Stomach (tissue), 8 donors: ENCODE measurements at regions not wholly inside any gene's neighbourhood (a gene's known extent, or its start where the extent isn't known, plus 50 kb on each side); places are given as distances from the start of the nearest gene placed in this dataset.

ENCODE experiments used
- DNase-seq, 2 donors: peaks; one replicate each; pipeline versions ENCODE4 v3.0.0 to v3.0.0-alpha.2; 2013 to 2019
- H3K27ac ChIP-seq, 5 donors: fragments of 200-600 bp in 4 of 5; sonication (generic) in 4 of 5; one replicate each; pipeline ENCODE4 v1.5.1; 2013 to 2019; ENCODE audit warnings: mild to moderate bottlenecking in 1 of 5, moderate library complexity in 1 of 5
- H3K27me3 ChIP-seq, 3 donors: fragments of 200-600 bp; sonication (generic); one replicate each; pipeline ENCODE4 v1.5.1; 2017 to 2019; ENCODE audit warnings: mixed run types in 1 of 3
- H3K36me3 ChIP-seq, 4 donors: fragments of 200-600 bp; sonication (generic); 1 replicate in 3 of 4; 2 replicates in 1 of 4; pipeline ENCODE4 v1.5.1; 2016 to 2019
- H3K4me1 ChIP-seq, 4 donors: fragments of 200-600 bp; sonication (generic); one replicate each; pipeline ENCODE4 v1.5.1; 2016 to 2019
- H3K4me3 ChIP-seq, 4 donors: fragments of 200-600 bp; sonication (generic) in 3 of 4; one replicate each; pipeline ENCODE4 v1.5.1; 2016 to 2019; ENCODE audit warnings: mild to moderate bottlenecking in 1 of 4
- H3K9me3 ChIP-seq, 4 donors: fragments of 200-600 bp; sonication (generic); one replicate each; pipeline ENCODE4 v1.5.1; 2016 to 2019
- EP300 ChIP-seq: sonication (generic); formaldehyde crosslinking; IDR thresholded peaks from one replicate; pipeline ENCODE4 v1.6.1; 2017; ENCODE audit warnings: antibody characterized with exemption
- POLR2A ChIP-seq, 4 donors: fragments of 450-650 bp; IDR thresholded peaks; one replicate each; pipeline ENCODE4 v1.6.1; 2016; ENCODE audit warnings: antibody characterized with exemption in 4 of 4, control low read depth in 2 of 4, mild to moderate bottlenecking in 1 of 4, moderate library complexity in 1 of 4
- POLR2AphosphoS5 ChIP-seq, 3 donors: sonication (generic); formaldehyde crosslinking; IDR thresholded peaks; one replicate each; pipeline ENCODE4 v1.6.1; 2016; ENCODE audit warnings: antibody characterized with exemption in 3 of 3
- WGBS, 5 donors: extraction: QIAGEN DNeasy Blood & Tissue Kit in 3 of 5; methylation state at CpG; one replicate each; pipeline versions ENCODE4 v1.1.5 to v1.1.7; 2013 to 2018; 5-methylcytosine and 5-hydroxymethylcytosine counted together
- intact Hi-C: fragments of 100-400 bp; cut with DNase I; formaldehyde crosslinking; loops from one replicate; pipeline ENCODE4 v1.15.1; 2023; ENCODE audit warnings: low total_unique reads
- TF ChIP-seq, protein P1 (sequence below), 7 experiments: fragments of 450-650 bp in 4 of 7; fragments of 200-600 bp in 3 of 7; sonication (generic) in 3 of 7; IDR thresholded peaks; one replicate each; pipeline ENCODE4 v1.5.1; 2016 to 2019; ENCODE audit warnings: antibody characterized with exemption in 7 of 7, control low read depth in 2 of 7, mild to moderate bottlenecking in 1 of 7
- donor health status: healthy with polysubstance abuse.
- donor health status: Bipolar disorder and iron deficiency.
- donor health status: healthy.

- TF ChIP-seq POLR2AphosphoS5 (IDR thresholded peaks at IDR 0.05) (no peak), EP300 (no peak), POLR2A (IDR thresholded peaks at IDR 0.05) (no peak)
- TF ChIP-seq, protein P1, sequence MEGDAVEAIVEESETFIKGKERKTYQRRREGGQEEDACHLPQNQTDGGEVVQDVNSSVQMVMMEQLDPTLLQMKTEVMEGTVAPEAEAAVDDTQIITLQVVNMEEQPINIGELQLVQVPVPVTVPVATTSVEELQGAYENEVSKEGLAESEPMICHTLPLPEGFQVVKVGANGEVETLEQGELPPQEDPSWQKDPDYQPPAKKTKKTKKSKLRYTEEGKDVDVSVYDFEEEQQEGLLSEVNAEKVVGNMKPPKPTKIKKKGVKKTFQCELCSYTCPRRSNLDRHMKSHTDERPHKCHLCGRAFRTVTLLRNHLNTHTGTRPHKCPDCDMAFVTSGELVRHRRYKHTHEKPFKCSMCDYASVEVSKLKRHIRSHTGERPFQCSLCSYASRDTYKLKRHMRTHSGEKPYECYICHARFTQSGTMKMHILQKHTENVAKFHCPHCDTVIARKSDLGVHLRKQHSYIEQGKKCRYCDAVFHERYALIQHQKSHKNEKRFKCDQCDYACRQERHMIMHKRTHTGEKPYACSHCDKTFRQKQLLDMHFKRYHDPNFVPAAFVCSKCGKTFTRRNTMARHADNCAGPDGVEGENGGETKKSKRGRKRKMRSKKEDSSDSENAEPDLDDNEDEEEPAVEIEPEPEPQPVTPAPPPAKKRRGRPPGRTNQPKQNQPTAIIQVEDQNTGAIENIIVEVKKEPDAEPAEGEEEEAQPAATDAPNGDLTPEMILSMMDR (IDR thresholded peaks at IDR 0.05): no peak
- no peaks in the 10 kb centered on the region for H3K36me3 ChIP-seq
- no peak overlapping the region for H3K4me3 ChIP-seq
- intact Hi-C loops: no loop called here
- no peaks in the 10 kb centered on the region for H3K4me1 ChIP-seq
- WGBS, 5 donors: 40 to 67% (median 58%) methylated on average over 1 of the region's 1 CpG
- H3K27ac ChIP-seq: no peak overlapping the region
- H3K27me3 ChIP-seq: no peaks in the 10 kb centered on the region
- no peaks in the 10 kb centered on the region for H3K9me3 ChIP-seq
- DNase-seq: no peak
Observed at GRCh38 chr3:148093753-148094152, 604.0 kb upstream of the AGTR1 start.

DNA sequence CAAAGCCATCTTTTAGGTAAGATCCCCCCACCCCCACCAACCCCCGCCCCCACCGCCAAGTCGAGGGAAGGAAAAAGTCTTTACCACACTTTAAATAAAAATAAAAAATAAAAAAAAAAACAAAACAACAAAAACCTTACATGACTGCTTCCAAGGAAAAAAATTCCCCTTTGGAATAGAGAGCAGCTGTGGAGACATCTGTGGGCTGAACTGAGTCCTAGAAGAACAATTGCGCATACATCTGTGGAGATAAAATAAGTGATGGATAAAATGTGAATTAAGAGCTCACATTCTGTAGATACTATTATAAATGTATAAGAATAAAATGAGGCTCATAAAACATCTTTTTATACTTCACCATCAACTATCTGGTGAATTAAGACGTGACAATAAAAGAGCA is 601.7 kb upstream of the AGTR1 start:
- H3K27ac ChIP-seq: no peak overlapping the region
- H3K36me3 ChIP-seq: no peaks in the 10 kb centered on the region
- no peaks in the 10 kb centered on the region for H3K27me3 ChIP-seq
- H3K9me3 ChIP-seq: no peaks in the 10 kb centered on the region
- no peaks in the 10 kb centered on the region for H3K4me1 ChIP-seq
- intact Hi-C loops: no loop called here
- TF ChIP-seq, protein P1 (IDR thresholded peaks at IDR 0.05): no peak
- TF ChIP-seq POLR2A (IDR thresholded peaks at IDR 0.05): no peak
- TF ChIP-seq POLR2AphosphoS5 (IDR thresholded peaks at IDR 0.05): no peak
- no peak for TF ChIP-seq EP300
- no peak overlapping the region for H3K4me3 ChIP-seq
- DNase-seq: no peak
- 63 to 80% (median 74%) methylated on average over 5 of the region's 5 CpGs for WGBS, 5 donors

- DNase-seq: no peak
- Histone ChIP-seq H3K4me3 (no peak overlapping the region), H3K36me3 (no peaks in the 10 kb centered on the region), H3K9me3 (no peaks in the 10 kb centered on the region), H3K4me1 (no peaks in the 10 kb centered on the region), H3K27ac (no peak overlapping the region), H3K27me3 (no peaks in the 10 kb centered on the region)
- intact Hi-C loops: no loop called here
- no peak for TF ChIP-seq EP300
- no peak for TF ChIP-seq POLR2A (IDR thresholded peaks at IDR 0.05)
- TF ChIP-seq POLR2AphosphoS5 (IDR thresholded peaks at IDR 0.05): no peak
- TF ChIP-seq, protein P1 (IDR thresholded peaks at IDR 0.05): no peak
Observed at GRCh38 chr3:148100476-148100875, 597.2 kb upstream of the AGTR1 start.

DNA sequence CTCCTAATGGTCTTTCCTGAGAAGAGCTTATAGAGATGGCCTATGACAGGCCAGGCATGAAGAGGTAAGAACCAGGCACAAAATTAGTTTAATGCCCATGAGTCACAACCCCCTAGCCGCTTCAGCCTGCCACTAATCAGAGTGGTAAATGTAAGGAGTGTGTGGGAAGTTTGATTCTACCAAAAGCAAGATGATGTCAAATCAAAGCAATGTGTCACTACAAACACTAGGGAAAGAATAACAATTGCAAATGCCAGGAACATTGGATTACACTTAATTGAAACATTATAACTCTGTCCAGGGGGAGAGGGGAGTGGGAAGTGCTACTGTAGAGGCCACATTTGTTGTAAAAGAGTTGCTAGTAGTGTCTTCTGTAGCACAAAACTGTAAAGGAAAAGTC is 596.6 kb upstream of the AGTR1 start:
- intact Hi-C loops: no loop called here
- DNase-seq: no peak
- TF ChIP-seq POLR2A (IDR thresholded peaks at IDR 0.05): no peak
- TF ChIP-seq, protein P1 (IDR thresholded peaks at IDR 0.05): no peak
- TF ChIP-seq POLR2AphosphoS5 (IDR thresholded peaks at IDR 0.05): no peak
- TF ChIP-seq EP300: no peak

GRCh38 chr3:148102156-148102555 is 595.5 kb upstream of the AGTR1 start:
- TF ChIP-seq EP300: no peak
- TF ChIP-seq, protein P1 (IDR thresholded peaks at IDR 0.05): no peak
- no peak for TF ChIP-seq POLR2AphosphoS5 (IDR thresholded peaks at IDR 0.05)
- no peak for TF ChIP-seq POLR2A (IDR thresholded peaks at IDR 0.05)
- H3K9me3 ChIP-seq: no peaks in the 10 kb centered on the region
- WGBS, 5 donors: 94 to 100% (median 100%) methylated on average over 1 of the region's 1 CpG
- intact Hi-C loops: no loop called here
- no peak overlapping the region for H3K27ac ChIP-seq
- no peak for DNase-seq
- H3K4me1 ChIP-seq: no peaks in the 10 kb centered on the region
- no peaks in the 10 kb centered on the region for H3K36me3 ChIP-seq
- H3K4me3 ChIP-seq: no peak overlapping the region
- no peaks in the 10 kb centered on the region for H3K27me3 ChIP-seq

More for the DNA sequence above, 596.6 kb upstream of the AGTR1 start:
- Histone ChIP-seq H3K27me3 (no peaks in the 10 kb centered on the region), H3K27ac (no peak overlapping the region), H3K4me3 (no peak overlapping the region), H3K36me3 (no peaks in the 10 kb centered on the region), H3K4me1 (no peaks in the 10 kb centered on the region), H3K9me3 (no peaks in the 10 kb centered on the region)
- 56 to 75% (median 62%) methylated on average over 1 of the region's 1 CpG for WGBS, 5 donors
